A204.1 (cell line): ENCODE measurements at regions not wholly inside any gene's neighbourhood (a gene's known extent, or its start where the extent isn't known, plus 50 kb on each side); places are given as distances from the start of the nearest gene placed in this dataset.

ENCODE experiments used
- FAIRE-seq: peaks from 2 replicates; lab custom pipeline; 2012; peaks lifted over from hg19 to GRCh38; lab: Jason Lieb, UNC

DNA sequence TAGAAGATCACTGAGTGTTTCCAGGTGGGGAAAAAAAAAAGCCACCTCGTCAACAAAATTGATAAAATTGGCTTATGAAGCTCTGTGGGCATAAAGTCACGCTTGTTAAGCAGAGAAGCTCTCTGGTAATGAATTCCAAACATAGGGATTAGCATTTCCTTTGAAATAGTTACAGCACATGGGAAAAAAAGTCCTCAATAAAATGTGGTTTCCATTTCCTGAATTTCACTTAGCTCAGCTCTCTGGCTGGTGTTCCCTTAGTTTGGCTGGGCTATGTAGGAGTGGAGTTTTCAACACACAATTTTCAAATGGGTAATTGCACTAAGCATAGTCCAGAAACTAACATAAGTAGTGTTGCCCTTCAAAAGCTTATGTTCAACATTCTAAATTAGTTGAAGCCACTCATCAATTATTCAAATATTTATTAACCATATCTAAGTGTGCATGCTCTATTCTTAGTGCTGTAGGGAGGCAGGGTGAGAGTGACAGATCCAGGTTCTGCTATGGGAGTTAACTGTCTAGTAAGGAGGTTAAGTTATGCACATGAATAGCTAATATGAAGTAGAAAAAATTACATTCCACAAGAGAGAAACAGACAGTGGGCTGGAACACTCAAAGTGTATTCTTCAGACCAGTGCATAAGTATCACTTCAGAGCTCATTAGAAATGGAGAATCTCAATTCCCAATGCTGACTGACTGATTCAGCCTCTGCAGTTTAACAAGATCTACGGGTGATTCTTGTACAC lies 445.7 kb downstream of the SMARCA1 start:
- FAIRE-seq = no peak

GRCh38 chrX:129071390-129071789 lies 451.9 kb downstream of the SMARCA1 start:
- no peak for FAIRE-seq

- FAIRE-seq = no peak
Measured at GRCh38 chrX:129065895-129066294, 457.4 kb downstream of the SMARCA1 start.

DNA sequence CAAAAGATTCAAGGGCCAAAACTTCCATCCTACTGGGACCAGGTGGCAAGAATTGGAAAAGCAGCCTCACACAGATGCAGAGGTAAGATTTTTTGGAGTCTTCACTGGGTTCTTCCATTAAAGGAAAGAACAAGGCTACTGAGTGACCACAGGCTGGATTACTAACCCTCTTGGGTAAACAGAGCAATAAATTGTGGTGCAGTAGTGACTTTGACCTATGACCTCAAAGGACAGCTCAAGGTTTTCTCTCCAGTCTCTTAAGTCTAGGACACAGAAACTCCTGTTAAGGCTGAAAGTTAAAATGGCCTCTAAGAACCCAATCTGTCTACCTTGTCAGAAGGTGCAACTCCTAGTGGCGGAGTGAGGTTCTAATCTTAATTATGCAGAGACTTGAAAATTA lies 464.9 kb downstream of the SMARCA1 start:
- FAIRE-seq = no peak

GRCh38 chrX:129043138-129043537 lies 480.2 kb downstream of the SMARCA1 start:
- FAIRE-seq = no peak

DNA sequence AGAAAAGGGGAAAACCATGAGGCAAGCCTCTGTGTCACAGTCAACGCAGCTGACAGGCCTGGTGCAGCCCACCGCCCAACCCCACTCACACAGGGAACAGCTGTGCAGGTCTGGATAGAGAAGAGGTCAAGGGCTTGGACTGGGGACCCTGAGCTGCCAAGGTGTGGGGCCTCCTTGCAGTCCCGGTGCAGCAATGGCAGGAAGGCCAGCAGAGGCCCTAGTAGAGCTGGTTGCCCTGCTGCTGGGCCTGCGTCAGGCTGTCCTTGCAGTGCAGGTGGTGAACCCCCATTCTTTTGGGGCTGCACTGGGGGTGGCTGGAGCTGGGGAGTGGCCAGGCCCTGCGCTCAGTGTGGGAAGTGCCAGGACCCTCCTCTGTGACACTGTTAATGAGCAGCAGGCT lies 482.0 kb downstream of the SMARCA1 start:
- no peak for FAIRE-seq

DNA sequence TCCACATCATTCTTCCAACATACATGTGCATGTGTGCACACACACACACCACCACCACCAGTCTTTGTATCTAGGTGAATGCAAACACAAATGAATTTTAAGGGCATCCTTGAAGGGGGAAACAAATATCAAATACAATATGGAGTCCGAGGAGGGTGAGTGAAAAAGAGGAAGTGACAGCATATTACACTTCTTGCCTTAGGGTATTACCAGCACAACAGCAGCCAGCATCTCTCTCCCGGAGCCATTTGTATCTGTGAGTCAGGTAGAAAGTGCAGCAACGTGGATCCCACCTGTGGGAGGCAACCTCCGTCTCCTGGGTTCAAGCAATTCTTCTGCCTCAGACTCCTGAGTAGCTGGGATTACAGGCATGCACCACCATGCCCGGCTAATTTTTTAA lies 483.2 kb downstream of the SMARCA1 start:
- FAIRE-seq = no peak

- FAIRE-seq = no peak
Measured at GRCh38 chrX:129039176-129039575, 484.1 kb downstream of the SMARCA1 start.

GRCh38 chrX:129037389-129037788 lies 485.9 kb downstream of the SMARCA1 start:
- FAIRE-seq = no peak

DNA sequence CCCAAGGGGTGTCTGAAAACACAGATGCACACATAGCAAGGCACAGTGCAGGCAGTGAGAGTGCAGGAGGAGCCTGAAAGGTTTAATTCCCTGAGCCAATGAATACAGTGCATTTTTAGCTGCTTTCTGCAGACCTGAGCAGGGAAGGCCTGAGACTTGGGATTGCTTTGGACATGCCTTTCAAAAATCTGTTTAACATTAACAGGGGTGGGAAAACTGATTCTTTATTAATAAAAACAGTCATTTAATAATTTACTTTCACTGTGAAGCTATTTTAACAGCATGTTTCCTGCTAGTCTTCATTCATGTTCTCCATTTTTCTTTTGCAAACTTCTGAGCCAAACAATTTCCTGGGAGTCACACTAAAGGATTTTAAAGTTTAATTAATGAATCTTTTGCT lies 488.1 kb downstream of the SMARCA1 start:
- FAIRE-seq = no peak

DNA sequence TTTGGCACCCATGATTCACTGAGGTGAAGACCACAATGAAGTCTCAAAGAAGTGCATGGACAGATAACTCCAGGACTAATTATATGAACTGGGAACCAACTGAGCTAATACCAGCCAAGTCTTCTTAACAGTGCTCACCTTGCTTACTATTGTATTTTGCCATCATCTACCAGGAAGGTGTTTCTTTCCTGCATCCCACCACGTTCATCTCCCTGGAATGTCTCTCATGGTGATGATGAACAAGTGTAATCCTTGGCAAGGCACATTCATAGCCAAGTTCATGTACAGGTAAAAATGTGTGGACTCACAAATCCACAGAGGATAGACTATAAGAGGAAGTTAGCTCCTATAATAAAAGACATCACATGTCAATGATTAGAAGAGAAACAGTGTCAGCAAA lies 489.1 kb downstream of the SMARCA1 start:
- no peak for FAIRE-seq

GRCh38 chrX:129026202-129026601 lies 497.1 kb downstream of the SMARCA1 start:
- no peak for FAIRE-seq

DNA sequence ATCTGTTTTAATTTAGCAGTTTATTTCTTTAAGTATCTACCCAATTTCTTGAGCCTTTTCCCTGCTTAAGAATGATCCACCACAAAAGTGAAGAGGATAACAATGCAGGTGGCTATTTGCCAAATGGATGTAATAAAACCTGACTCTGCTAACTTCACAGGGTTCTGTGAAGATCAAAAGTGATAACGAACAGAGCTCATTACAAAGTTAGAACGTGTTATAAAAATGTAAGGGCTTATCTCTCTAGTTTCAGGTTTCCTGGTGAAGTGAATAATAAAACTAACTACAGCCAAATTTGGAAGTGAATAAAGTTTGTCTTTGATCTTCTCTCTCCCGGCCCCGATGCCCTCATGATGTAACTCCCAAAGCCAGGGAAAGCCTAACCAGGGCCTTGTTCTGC lies 497.9 kb downstream of the SMARCA1 start:
- no peak for FAIRE-seq

DNA sequence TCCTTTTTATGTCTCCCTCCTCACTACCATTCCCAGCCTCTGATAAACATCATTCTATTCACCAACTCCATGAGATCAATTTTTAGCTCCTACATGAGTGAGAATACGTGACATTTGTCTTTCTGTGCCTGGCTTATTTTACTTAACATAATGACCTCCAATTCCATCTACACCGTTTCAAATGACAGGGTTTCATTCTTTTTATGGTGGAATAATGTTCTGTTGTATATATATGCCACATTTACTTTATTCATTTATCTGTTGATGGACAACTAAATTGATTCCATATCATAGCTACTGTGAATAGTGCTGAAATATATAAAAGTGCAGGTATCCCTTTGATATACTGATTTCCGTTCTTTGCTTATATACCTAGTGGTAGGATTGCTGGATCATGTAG lies 503.9 kb downstream of the SMARCA1 start:
- FAIRE-seq = no peak

- no peak for FAIRE-seq
Measured at GRCh38 chrX:129015381-129015780, 507.9 kb downstream of the SMARCA1 start.

- no peak for FAIRE-seq
Measured at GRCh38 chrX:129013574-129013973, 509.7 kb downstream of the SMARCA1 start.

DNA sequence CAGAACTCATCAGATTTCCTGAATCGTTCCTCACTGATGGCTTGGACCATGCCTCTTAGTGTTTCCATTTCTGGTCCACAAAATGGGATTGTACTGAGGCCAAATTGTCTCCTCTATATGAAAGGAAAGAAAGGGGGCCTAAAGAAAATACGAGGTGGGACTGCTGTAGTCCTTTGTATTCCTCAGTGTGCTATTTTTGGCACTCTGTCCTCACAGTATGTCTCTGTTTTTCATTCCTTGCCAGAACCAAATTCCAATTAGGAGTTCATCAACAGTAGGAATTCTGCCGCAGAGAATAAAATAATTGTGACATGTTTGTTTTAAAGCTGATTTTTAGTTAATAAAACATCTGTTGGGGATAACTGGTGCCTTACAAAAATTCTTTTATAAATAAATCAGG lies 515.7 kb downstream of the SMARCA1 start:
- no peak for FAIRE-seq

GRCh38 chrX:129006491-129006890 lies 516.8 kb downstream of the SMARCA1 start:
- no peak for FAIRE-seq

DNA sequence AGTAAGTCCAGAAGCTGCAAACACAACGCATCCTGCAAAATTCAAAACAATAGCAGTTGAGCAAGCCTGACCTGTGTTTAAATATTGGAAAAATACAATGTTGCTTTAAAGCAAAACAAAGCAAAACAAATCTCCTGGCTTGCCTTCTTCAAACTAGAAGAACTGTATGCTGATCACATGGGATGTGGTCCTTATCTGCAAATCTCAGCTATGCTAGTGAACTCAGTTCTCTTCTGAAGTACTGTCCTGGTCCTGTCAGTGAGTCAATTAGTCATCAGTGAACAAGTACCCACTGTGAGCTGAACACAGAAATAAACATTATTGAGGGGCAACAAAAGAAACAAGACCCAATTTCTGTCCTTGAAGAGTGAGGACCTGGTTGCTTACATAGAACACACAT lies 522.5 kb downstream of the SMARCA1 start:
- no peak for FAIRE-seq

- no peak for FAIRE-seq
Measured at GRCh38 chrX:129000018-129000417, 523.3 kb downstream of the SMARCA1 start.

DNA sequence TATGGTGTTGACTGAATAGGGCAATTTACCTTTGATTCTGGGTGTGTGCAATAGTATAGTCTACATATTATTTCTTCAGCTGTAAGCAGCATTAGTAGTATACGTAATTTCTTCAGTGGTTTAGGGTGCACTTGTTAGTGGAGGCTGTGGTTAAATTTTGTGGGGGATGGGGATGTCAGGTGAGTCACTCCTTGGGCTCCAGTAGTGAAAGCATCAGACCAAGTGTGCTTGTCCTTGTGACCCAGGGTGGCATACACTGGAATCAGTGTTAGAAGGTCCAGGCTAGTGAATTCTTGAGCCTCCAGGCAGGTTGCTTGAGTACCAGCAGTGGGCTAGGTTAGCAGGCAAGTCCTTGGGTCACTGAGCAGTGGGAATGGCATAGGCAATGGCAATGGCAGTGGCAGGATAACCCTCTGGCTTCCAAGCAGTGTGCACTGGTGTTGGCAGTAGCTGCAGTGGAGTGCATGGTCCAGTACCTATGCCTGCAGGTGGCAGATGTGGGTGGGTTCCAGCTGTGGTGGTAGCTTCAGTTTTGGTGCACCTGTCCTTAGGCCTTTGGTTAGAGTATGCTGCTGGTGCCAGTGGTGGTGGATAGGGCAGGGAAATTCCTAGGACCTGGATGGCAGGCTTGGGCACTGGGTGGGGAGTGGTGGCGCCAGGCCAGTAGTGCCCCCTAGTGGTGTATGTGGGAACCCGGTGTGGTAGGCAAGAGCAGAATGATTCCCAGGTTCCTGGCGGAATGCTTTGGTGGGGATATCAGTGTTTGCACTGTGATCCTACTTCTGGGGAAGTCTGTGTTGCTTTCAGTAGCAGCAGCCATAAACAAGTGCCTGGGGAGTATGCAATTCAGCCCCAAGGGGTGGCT lies 531.0 kb downstream of the SMARCA1 start:
- FAIRE-seq = no peak

- FAIRE-seq = no peak
Measured at GRCh38 chrX:128975745-128976144, 547.5 kb downstream of the SMARCA1 start.

DNA sequence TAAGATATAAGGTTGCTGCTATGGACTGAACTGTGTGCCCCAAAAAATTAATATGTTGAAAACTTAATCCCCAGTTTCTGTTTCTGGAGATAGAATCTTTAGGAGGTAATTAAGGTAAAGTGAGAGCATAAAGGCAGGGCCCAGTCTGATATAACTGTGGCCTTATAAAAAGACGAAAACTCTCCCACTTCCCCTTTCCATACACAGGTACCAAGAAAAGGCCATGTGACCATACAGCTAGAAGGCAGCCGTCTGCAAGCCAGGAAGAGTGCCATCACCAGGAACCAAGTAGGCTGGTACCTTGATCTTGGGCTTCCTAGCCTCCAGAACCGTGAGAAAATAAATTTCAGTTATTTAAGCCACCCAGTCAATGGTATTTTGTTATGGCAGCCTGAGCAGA lies 550.3 kb downstream of the SMARCA1 start:
- no peak for FAIRE-seq

DNA sequence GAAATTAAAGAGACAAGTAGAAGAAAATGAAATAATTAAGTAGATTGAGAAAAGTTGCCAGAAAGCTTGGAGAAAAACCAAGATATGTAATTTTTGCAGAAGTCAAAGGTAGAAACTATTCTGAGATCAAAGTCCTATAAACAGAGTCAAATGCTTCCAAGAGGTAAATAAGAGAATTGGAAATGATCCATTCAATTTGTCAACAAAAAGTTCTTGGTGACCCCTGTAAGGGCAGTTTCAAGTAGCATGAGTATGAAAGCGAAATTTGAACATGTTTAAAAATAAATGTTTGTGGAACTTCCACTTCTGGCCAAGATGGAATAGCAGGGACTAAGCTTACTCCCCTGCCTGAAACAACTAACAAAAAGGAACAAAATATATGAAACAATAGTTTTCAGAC lies 562.0 kb downstream of the SMARCA1 start:
- FAIRE-seq = no peak
